ENCODE measurements at regions not wholly inside any gene's neighbourhood (a gene's known extent, or its start where the extent isn't known, plus 50 kb on each side); places are given as distances from the start of the nearest gene placed in this dataset.

DNA sequence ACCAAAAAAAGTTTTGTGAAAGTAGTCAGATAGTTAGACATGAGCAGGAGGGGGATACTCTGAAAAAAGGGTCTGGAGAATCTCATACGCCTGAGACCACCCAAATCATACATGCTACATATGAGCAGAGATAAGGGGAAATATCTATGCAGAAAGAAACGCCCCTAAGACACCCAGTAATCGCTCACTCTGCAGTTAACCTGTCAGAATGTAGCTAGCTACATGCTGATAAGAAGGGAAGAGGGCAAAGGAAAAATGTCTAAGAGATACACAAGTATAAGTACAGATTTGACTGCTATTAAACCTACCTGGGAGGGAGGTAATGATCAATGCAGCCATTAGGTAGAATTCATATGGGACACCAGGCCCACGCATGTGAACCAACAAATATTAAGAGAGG lies 1159.5 kb upstream of the PCDH10 start:
- TF ChIP-seq CTCF (IDR thresholded peaks at IDR 0.05) (no peak), POLR2A (IDR thresholded peaks at IDR 0.05) (no peak)

Measured in right lobe of liver (tissue), 4 donors.